CD4-positive, alpha-beta memory T cell (primary cell): ENCODE measurements at regions not wholly inside any gene's neighbourhood (a gene's known extent, or its start where the extent isn't known, plus 50 kb on each side); places are given as distances from the start of the nearest gene placed in this dataset.
"Not testable (repeated sequence)": the region's sequence is repeated elsewhere in the genome, so short reads cannot be mapped to it uniquely, and the experiment has no call there.

Experiments
- CTCF ChIA-PET: fragments of 350-600 bp; sonication (Branson Sonifier 250); formaldehyde crosslinking; loops from one replicate; lab custom pipeline; 2021; ENCODE audit warnings: inconsistent platforms; ENCODE audit not compliant: partially characterized antibody; lab: Charles Lee
- POLR2A ChIA-PET: fragments of 350-600 bp; sonication (Branson Sonifier 250); formaldehyde crosslinking; loops from one replicate; lab custom pipeline; 2021; ENCODE audit not compliant: partially characterized antibody; lab: Charles Lee
- DNase-seq, 5 donors: peaks; one replicate each; pipeline versions ENCODE4 v3.0.0 to v3.0.0-alpha.2; 2020 to 2022; ENCODE audit warnings: mixed read lengths in 1 of 5
- H3K27ac ChIP-seq: one replicate; pipeline ENCODE4 v1.7.0; 2013; ENCODE audit warnings: low read depth, low read length
- H3K27me3 ChIP-seq: 2 replicates; pipeline ENCODE4 v1.7.0; 2013; ENCODE audit warnings: mild to moderate bottlenecking, low read length, moderate library complexity; ENCODE audit not compliant: insufficient read depth
- H3K36me3 ChIP-seq: 2 replicates; pipeline ENCODE4 v1.7.0; 2013; ENCODE audit warnings: mild to moderate bottlenecking, low read length, moderate library complexity; ENCODE audit not compliant: insufficient read depth
- H3K4me1 ChIP-seq: 2 replicates; pipeline ENCODE4 v1.7.0; 2013; ENCODE audit warnings: mild to moderate bottlenecking, low read length, moderate library complexity; ENCODE audit not compliant: insufficient read depth
- H3K4me3 ChIP-seq, 2 donors: one replicate each; pipeline ENCODE4 v1.7.0; 2013; ENCODE audit warnings: low read length in 2 of 2, mild to moderate bottlenecking in 1 of 2
- H3K9me3 ChIP-seq, 2 donors: one replicate each; pipeline ENCODE4 v1.7.0; 2013; ENCODE audit warnings: low read length in 2 of 2, control low read depth in 1 of 2; ENCODE audit not compliant: control insufficient read depth in 1 of 2
- H3K27ac Mint-ChIP-seq, 7 donors: one replicate each; pipeline ENCODE4 v1.8.0; 2020 to 2021; ENCODE audit warnings: mixed read lengths in 7 of 7, mild to moderate bottlenecking in 6 of 7, inconsistent platforms in 3 of 7, moderate library complexity in 3 of 7
- H3K27me3 Mint-ChIP-seq, 2 donors: one replicate each; pipeline ENCODE4 v1.8.0; 2020 to 2021; ENCODE audit warnings: mixed read lengths in 2 of 2
- H3K36me3 Mint-ChIP-seq, 2 donors: one replicate each; pipeline ENCODE4 v1.8.0; 2020 to 2021; ENCODE audit warnings: mixed read lengths in 2 of 2, inconsistent platforms in 1 of 2, mild to moderate bottlenecking in 1 of 2
- H3K4me1 Mint-ChIP-seq, 4 donors: one replicate each; pipeline ENCODE4 v1.8.0; 2020 to 2021; ENCODE audit warnings: mixed read lengths in 4 of 4, mild to moderate bottlenecking in 1 of 4
- H3K4me3 Mint-ChIP-seq, 8 donors: one replicate each; pipeline ENCODE4 v1.8.0; 2020 to 2021; ENCODE audit warnings: mixed read lengths in 8 of 8, mild to moderate bottlenecking in 7 of 8, moderate library complexity in 6 of 8, inconsistent platforms in 3 of 8
- H3K9me3 Mint-ChIP-seq, 8 donors: one replicate each; pipeline ENCODE4 v1.8.0; 2020 to 2021; ENCODE audit warnings: mixed read lengths in 8 of 8, mild to moderate bottlenecking in 5 of 8, inconsistent platforms in 3 of 8, moderate library complexity in 1 of 8
- intact Hi-C: fragments of 100-400 bp; cut with micrococcal nuclease; formaldehyde crosslinking; loops from one replicate; pipeline ENCODE4 v1.15.1; 2023

GRCh38 chr12:62003226-62003625 lies 257.0 kb upstream of the USP15 start:
- CTCF ChIA-PET, result no interaction called here
- intact Hi-C loops, result loop anchor here (10.0 kb wide), 1 partner anchor 348 kb away; no protein-coding TSS in a partner anchor
- Mint-ChIP-seq H3K4me1 (no peaks in the 10 kb centered on the region), H3K27ac (no peak overlapping the region), H3K4me3 (no peak overlapping the region), H3K9me3 (no peaks in the 10 kb centered on the region), H3K36me3 (no peaks in the 10 kb centered on the region), H3K27me3 (peaks cover 2% of the 10 kb centered on the region in 2 donors)
- no peaks in the 10 kb centered on the region for H3K36me3 ChIP-seq
- no peaks in the 10 kb centered on the region for H3K4me1 ChIP-seq
- H3K4me3 ChIP-seq, result no peak overlapping the region
- no peak overlapping the region for H3K27ac ChIP-seq
- no peaks in the 10 kb centered on the region for H3K27me3 ChIP-seq
- POLR2A ChIA-PET, result interaction anchor here (0.6 kb wide), 1 partner anchor 28 kb away, joined by 3 read pairs; no protein-coding TSS in a partner anchor
- no peaks in the 10 kb centered on the region for H3K9me3 ChIP-seq
- no peak for DNase-seq

GRCh38 chr12:62003701-62004100 lies 256.5 kb upstream of the USP15 start:
- H3K27ac ChIP-seq, result no peak overlapping the region
- no peak overlapping the region for H3K4me3 ChIP-seq
- CTCF ChIA-PET, result no interaction called here
- Mint-ChIP-seq H3K27me3 (peaks cover 0 to 2% of the 10 kb centered on the region in 2 donors), H3K9me3 (no peaks in the 10 kb centered on the region), H3K27ac (no peak overlapping the region), H3K36me3 (no peaks in the 10 kb centered on the region), H3K4me1 (no peaks in the 10 kb centered on the region), H3K4me3 (no peak overlapping the region)
- POLR2A ChIA-PET, result no interaction called here
- H3K9me3 ChIP-seq, result no peaks in the 10 kb centered on the region
- intact Hi-C loops, result loop anchor here (10.0 kb wide), 1 partner anchor 349 kb away; no protein-coding TSS in a partner anchor
- DNase-seq, result no peak
- no peaks in the 10 kb centered on the region for H3K4me1 ChIP-seq
- no peaks in the 10 kb centered on the region for H3K36me3 ChIP-seq
- H3K27me3 ChIP-seq, result no peaks in the 10 kb centered on the region

GRCh38 chr12:62005615-62006014 lies 254.6 kb upstream of the USP15 start:
- no peak overlapping the region for H3K4me3 ChIP-seq
- no peaks in the 10 kb centered on the region for H3K9me3 ChIP-seq
- intact Hi-C loops, result loop anchor here (1.0 to 10.0 kb wide), 2 partner anchors 188 to 351 kb away; no protein-coding TSS in a partner anchor
- peaks cover 0 to 2% of the 10 kb centered on the region in 2 donors for H3K27me3 Mint-ChIP-seq
- no peaks in the 10 kb centered on the region for H3K36me3 ChIP-seq
- POLR2A ChIA-PET, result no interaction called here
- H3K4me1 Mint-ChIP-seq, result no peaks in the 10 kb centered on the region
- no peak for DNase-seq
- H3K27me3 ChIP-seq, result no peaks in the 10 kb centered on the region
- peaks cover 0 to 3% of the 10 kb centered on the region in 2 donors for H3K36me3 Mint-ChIP-seq
- no peak overlapping the region for H3K27ac ChIP-seq
- no peaks in the 10 kb centered on the region for H3K4me1 ChIP-seq
- H3K4me3 Mint-ChIP-seq, result no peak overlapping the region
- H3K9me3 Mint-ChIP-seq, result no peaks in the 10 kb centered on the region
- no peak overlapping the region for H3K27ac Mint-ChIP-seq
- CTCF ChIA-PET, result interaction anchor here (0.8 to 1.4 kb wide), 2 partner anchors 65 to 188 kb away, joined by 4 read pairs; no protein-coding TSS in a partner anchor

- no peaks in the 10 kb centered on the region for H3K27me3 ChIP-seq
- Mint-ChIP-seq H3K36me3 (peaks cover 0 to 3% of the 10 kb centered on the region in 2 donors), H3K9me3 (no peaks in the 10 kb centered on the region), H3K4me3 (no peak overlapping the region), H3K4me1 (no peaks in the 10 kb centered on the region), H3K27me3 (peaks cover 0 to 2% of the 10 kb centered on the region in 2 donors), H3K27ac (no peak overlapping the region)
- intact Hi-C loops, result loop anchor here (1.0 to 10.0 kb wide), 2 partner anchors 187 to 351 kb away; no protein-coding TSS in a partner anchor
- H3K9me3 ChIP-seq, result no peaks in the 10 kb centered on the region
- H3K4me3 ChIP-seq, result no peak overlapping the region
- no peaks in the 10 kb centered on the region for H3K36me3 ChIP-seq
- DNase-seq, result peak in 3 of 5 donors; percentile 3 to 18 (median 6)
- H3K4me1 ChIP-seq, result no peaks in the 10 kb centered on the region
- ChIA-PET POLR2A (no interaction called here), CTCF (interaction anchor here (0.8 to 1.4 kb wide), 2 partner anchors 65 to 187 kb away, joined by 4 read pairs; no protein-coding TSS in a partner anchor)
- H3K27ac ChIP-seq, result no peak overlapping the region
These were observed 254.0 kb upstream of the USP15 start for GRCh38 chr12:62006076-62006732.

- DNase-seq, result no peak
These were observed 251.5 kb upstream of the USP15 start for GRCh38 chr12:62008703-62009102.

GRCh38 chr12:62009445-62009844 lies 250.8 kb upstream of the USP15 start:
- H3K36me3 Mint-ChIP-seq, result peaks cover 0 to 3% of the 10 kb centered on the region in 2 donors
- Histone ChIP-seq H3K27ac (no peak overlapping the region), H3K27me3 (no peaks in the 10 kb centered on the region), H3K4me3 (no peak overlapping the region), H3K9me3 (no peaks in the 10 kb centered on the region), H3K4me1 (no peaks in the 10 kb centered on the region), H3K36me3 (no peaks in the 10 kb centered on the region)
- no peak overlapping the region for H3K27ac Mint-ChIP-seq
- DNase-seq, result no peak
- POLR2A ChIA-PET, result no interaction called here
- H3K9me3 Mint-ChIP-seq, result peaks cover 0 to 2% (median 0%) of the 10 kb centered on the region in 8 donors
- no peaks in the 10 kb centered on the region for H3K4me1 Mint-ChIP-seq
- intact Hi-C loops, result loop anchor here (10.0 kb wide), 1 partner anchor 355 kb away; no protein-coding TSS in a partner anchor
- CTCF ChIA-PET, result no interaction called here
- no peak overlapping the region for H3K4me3 Mint-ChIP-seq
- H3K27me3 Mint-ChIP-seq, result peaks cover 0 to 2% of the 10 kb centered on the region in 2 donors

More at GRCh38 chr12:62008703-62009102, 251.5 kb upstream of the USP15 start:
- peaks cover 0 to 3% of the 10 kb centered on the region in 2 donors for H3K36me3 Mint-ChIP-seq
- no peak overlapping the region for H3K27ac Mint-ChIP-seq
- CTCF ChIA-PET, result no interaction called here
- Histone ChIP-seq H3K27ac (no peak overlapping the region), H3K4me1 (no peaks in the 10 kb centered on the region), H3K36me3 (no peaks in the 10 kb centered on the region), H3K9me3 (no peaks in the 10 kb centered on the region), H3K4me3 (no peak overlapping the region), H3K27me3 (no peaks in the 10 kb centered on the region)
- peaks cover 0 to 2% (median 0%) of the 10 kb centered on the region in 8 donors for H3K9me3 Mint-ChIP-seq
- H3K4me1 Mint-ChIP-seq, result no peaks in the 10 kb centered on the region
- intact Hi-C loops, result loop anchor here (10.0 kb wide), 1 partner anchor 354 kb away; no protein-coding TSS in a partner anchor
- POLR2A ChIA-PET, result no interaction called here
- H3K4me3 Mint-ChIP-seq, result no peak overlapping the region
- H3K27me3 Mint-ChIP-seq, result peaks cover 0 to 2% of the 10 kb centered on the region in 2 donors

- H3K9me3 ChIP-seq, H3K27me3 ChIP-seq, H3K27me3 Mint-ChIP-seq, H3K27ac ChIP-seq, H3K4me3 ChIP-seq, H3K4me3 Mint-ChIP-seq, H3K4me1 Mint-ChIP-seq, H3K27ac Mint-ChIP-seq, H3K4me1 ChIP-seq, H3K36me3 ChIP-seq, intact Hi-C loops, POLR2A ChIA-PET, H3K36me3 Mint-ChIP-seq, CTCF ChIA-PET, DNase-seq, H3K9me3 Mint-ChIP-seq: not testable (repeated sequence)
These were observed 249.8 kb upstream of the USP15 start for GRCh38 chr12:62010331-62010906.
